ENCODE measurements at regions not wholly inside any gene's neighbourhood (a gene's known extent, or its start where the extent isn't known, plus 50 kb on each side); places are given as distances from the start of the nearest gene placed in this dataset.

DNA sequence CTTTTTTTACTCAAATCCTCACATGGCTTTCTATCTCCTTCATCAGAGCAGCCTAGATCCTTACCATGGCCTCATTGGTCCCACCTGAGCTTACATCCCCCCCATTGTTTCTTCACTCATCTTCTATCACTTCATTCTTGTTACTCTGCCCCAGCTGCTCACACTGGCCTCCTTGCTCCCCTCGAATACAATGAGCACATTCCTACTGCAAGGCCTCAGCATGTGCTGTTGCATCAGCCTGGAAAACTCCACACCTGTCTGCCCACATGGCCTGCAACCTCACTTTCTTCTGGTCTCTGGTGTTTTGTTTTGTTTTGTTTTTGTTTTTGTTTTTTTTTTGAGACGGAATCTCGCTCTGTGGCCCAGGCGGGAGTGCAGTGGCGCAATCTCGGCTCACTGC lies 212.6 kb downstream of the TBX18 start:
- H3K18ac ChIP-seq (ENCODE audit: low read length): no peak overlapping the region
- no peak overlapping the region for H3K4me3 ChIP-seq (ENCODE audit: low read depth, low read length)
- H3K4me2 ChIP-seq (ENCODE audit: low read length): no peak overlapping the region
- DNase-seq: no peak
- H4K8ac ChIP-seq (ENCODE audit: low read depth, low read length): no peak overlapping the region
- H3K79me2 ChIP-seq (ENCODE audit: control insufficient read depth, insufficient read depth, low read length, poor library complexity): no peaks in the 10 kb centered on the region
- no peak overlapping the region for H3K4ac ChIP-seq (ENCODE audit: low read depth, low read length)
- H3K27ac ChIP-seq (ENCODE audit: low read depth, low read length): no peak overlapping the region
- no peaks in the 10 kb centered on the region for H3K4me1 ChIP-seq (ENCODE audit: control insufficient read depth in 1 of 2, insufficient read depth in 2 of 2, low read length in 2 of 2)
- no CpG with 5 or more reads among the region's 6 CpGs for WGBS (ENCODE audit: extremely low coverage, insufficient coverage, insufficient read length)
- no peak overlapping the region for H2BK120ac ChIP-seq (ENCODE audit: insufficient read depth, low read length, poor library complexity)
- H3K27me3 ChIP-seq (ENCODE audit: insufficient read depth, low read length): no peaks in the 10 kb centered on the region
- no peak overlapping the region for H3K23ac ChIP-seq (ENCODE audit: low read length)
- H2AFZ ChIP-seq (ENCODE audit: insufficient read depth, low read length, poor library complexity): no peak overlapping the region
- H3K36me3 ChIP-seq (ENCODE audit: control insufficient read depth in 1 of 2, insufficient read depth in 2 of 2, low read length in 2 of 2): no peaks in the 10 kb centered on the region
- no peak overlapping the region for H4K12ac ChIP-seq (ENCODE audit: low read depth, low read length)
- no peaks in the 10 kb centered on the region for H3K79me1 ChIP-seq (ENCODE audit: low read length)
- no peak overlapping the region for H2AK5ac ChIP-seq (ENCODE audit: low read length)
- no peak overlapping the region for H3K9ac ChIP-seq (ENCODE audit: low read length)
- H2BK12ac ChIP-seq (ENCODE audit: low read length): no peak overlapping the region
- no peak overlapping the region for H2BK5ac ChIP-seq (ENCODE audit: low read depth, low read length, poor library complexity)
- no peaks in the 10 kb centered on the region for H3K9me3 ChIP-seq (ENCODE audit: insufficient read depth, low read depth, low read length)
- no peak overlapping the region for H3K14ac ChIP-seq (ENCODE audit: low read length)
- H4K91ac ChIP-seq (ENCODE audit: low read depth, low read length): no peak overlapping the region

- Histone ChIP-seq H3K9ac (ENCODE audit: low read length) (no peak overlapping the region), H3K36me3 (ENCODE audit: control insufficient read depth in 1 of 2, insufficient read depth in 2 of 2, low read length in 2 of 2) (no peaks in the 10 kb centered on the region), H2BK5ac (ENCODE audit: low read depth, low read length, poor library complexity) (no peak overlapping the region), H3K27me3 (ENCODE audit: insufficient read depth, low read length) (no peaks in the 10 kb centered on the region), H3K79me1 (ENCODE audit: low read length) (no peaks in the 10 kb centered on the region), H3K27ac (ENCODE audit: low read depth, low read length) (no peak overlapping the region), H3K23ac (ENCODE audit: low read length) (no peak overlapping the region), H3K9me3 (ENCODE audit: insufficient read depth, low read depth, low read length) (no peaks in the 10 kb centered on the region), H2BK12ac (ENCODE audit: low read length) (no peak overlapping the region), H4K91ac (ENCODE audit: low read depth, low read length) (no peak overlapping the region), H3K14ac (ENCODE audit: low read length) (no peak overlapping the region), H3K4me3 (ENCODE audit: low read depth, low read length) (no peak overlapping the region), H3K18ac (ENCODE audit: low read length) (no peak overlapping the region), H2AK5ac (ENCODE audit: low read length) (no peak overlapping the region), H4K8ac (ENCODE audit: low read depth, low read length) (no peak overlapping the region), H2BK120ac (ENCODE audit: insufficient read depth, low read length, poor library complexity) (no peak overlapping the region), H3K79me2 (ENCODE audit: control insufficient read depth, insufficient read depth, low read length, poor library complexity) (no peaks in the 10 kb centered on the region), H3K4me2 (ENCODE audit: low read length) (no peak overlapping the region), H2AFZ (ENCODE audit: insufficient read depth, low read length, poor library complexity) (no peak overlapping the region), H3K4me1 (ENCODE audit: control insufficient read depth in 1 of 2, insufficient read depth in 2 of 2, low read length in 2 of 2) (no peaks in the 10 kb centered on the region), H3K4ac (ENCODE audit: low read depth, low read length) (no peak overlapping the region), H4K12ac (ENCODE audit: low read depth, low read length) (no peak overlapping the region)
- no CpG with 5 or more reads among the region's 4 CpGs for WGBS (ENCODE audit: extremely low coverage, insufficient coverage, insufficient read length)
- DNase-seq: no peak
These were observed 214.5 kb downstream of the TBX18 start for GRCh38 chr6:84549917-84550316.

DNA sequence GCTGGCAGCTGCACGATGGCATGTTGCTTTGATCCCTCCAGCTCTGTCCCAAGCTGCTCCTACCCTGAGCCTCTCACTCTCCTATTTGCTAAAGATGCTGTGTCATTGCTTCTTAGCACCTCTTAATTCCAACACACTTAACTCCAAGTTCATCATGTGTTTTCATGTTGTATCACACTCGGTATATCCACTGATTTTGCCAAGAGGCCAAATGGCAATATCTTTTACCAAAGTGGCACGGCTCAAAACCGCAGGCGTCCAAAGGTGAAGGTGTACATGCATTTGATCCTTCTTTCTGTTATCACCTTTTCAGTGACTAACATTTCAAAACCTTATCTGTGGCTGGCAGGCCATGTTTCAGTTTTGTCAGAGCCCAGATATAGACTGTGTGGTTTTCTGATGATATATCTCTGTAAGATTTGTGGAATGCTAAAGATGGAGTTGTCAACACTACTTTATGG lies 217.0 kb downstream of the TBX18 start:
- H3K4me3 ChIP-seq (ENCODE audit: low read depth, low read length): no peak overlapping the region

DNA sequence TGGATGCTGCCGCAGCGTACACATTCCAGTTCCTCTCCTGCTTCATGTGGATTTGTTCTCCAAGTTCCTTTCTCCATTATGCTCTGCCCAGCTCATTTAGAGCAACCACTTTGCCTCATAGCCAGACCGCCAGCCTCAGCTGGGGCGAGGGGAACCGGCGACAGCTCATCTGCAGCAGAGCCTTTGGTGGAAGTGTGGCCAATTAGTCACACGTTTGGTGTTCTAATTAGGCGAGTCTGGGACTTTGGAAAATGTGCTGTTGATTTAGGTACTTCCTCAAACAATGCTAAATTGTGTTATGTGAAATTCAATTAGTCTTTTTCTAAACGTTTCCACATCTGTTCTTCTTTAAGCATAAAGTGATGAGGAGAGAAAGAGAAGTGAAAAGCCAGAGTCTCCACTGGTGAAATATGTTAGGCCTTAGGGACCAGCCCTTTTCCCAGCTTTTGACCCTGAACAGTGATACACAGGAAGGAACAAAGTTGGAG lies 217.9 kb downstream of the TBX18 start:
- no peak overlapping the region for H2AK5ac ChIP-seq (ENCODE audit: low read length)
- no peaks in the 10 kb centered on the region for H3K27me3 ChIP-seq (ENCODE audit: insufficient read depth, low read length)
- no peak overlapping the region for H4K8ac ChIP-seq (ENCODE audit: low read depth, low read length)
- no peaks in the 10 kb centered on the region for H3K79me2 ChIP-seq (ENCODE audit: control insufficient read depth, insufficient read depth, low read length, poor library complexity)
- no peak overlapping the region for H2BK5ac ChIP-seq (ENCODE audit: low read depth, low read length, poor library complexity)
- no peak for DNase-seq
- H3K4me2 ChIP-seq (ENCODE audit: low read length): no peak overlapping the region
- H3K9me3 ChIP-seq (ENCODE audit: insufficient read depth, low read depth, low read length): no peaks in the 10 kb centered on the region
- no peaks in the 10 kb centered on the region for H3K4me1 ChIP-seq (ENCODE audit: control insufficient read depth in 1 of 2, insufficient read depth in 2 of 2, low read length in 2 of 2)
- no peaks in the 10 kb centered on the region for H3K36me3 ChIP-seq (ENCODE audit: control insufficient read depth in 1 of 2, insufficient read depth in 2 of 2, low read length in 2 of 2)
- no peaks in the 10 kb centered on the region for H3K79me1 ChIP-seq (ENCODE audit: low read length)
- H2AFZ ChIP-seq (ENCODE audit: insufficient read depth, low read length, poor library complexity): no peak overlapping the region
- no CpG with 5 or more reads among the region's 9 CpGs for WGBS (ENCODE audit: extremely low coverage, insufficient coverage, insufficient read length)
- H3K23ac ChIP-seq (ENCODE audit: low read length): no peak overlapping the region
- no peak overlapping the region for H3K4ac ChIP-seq (ENCODE audit: low read depth, low read length)
- no peak overlapping the region for H2BK12ac ChIP-seq (ENCODE audit: low read length)
- no peak overlapping the region for H4K91ac ChIP-seq (ENCODE audit: low read depth, low read length)
- H2BK120ac ChIP-seq (ENCODE audit: insufficient read depth, low read length, poor library complexity): no peak overlapping the region
- no peak overlapping the region for H3K9ac ChIP-seq (ENCODE audit: low read length)
- H3K18ac ChIP-seq (ENCODE audit: low read length): no peak overlapping the region
- H4K12ac ChIP-seq (ENCODE audit: low read depth, low read length): no peak overlapping the region
- no peak overlapping the region for H3K14ac ChIP-seq (ENCODE audit: low read length)
- H3K4me3 ChIP-seq (ENCODE audit: low read depth, low read length): no peak overlapping the region
- no peak overlapping the region for H3K27ac ChIP-seq (ENCODE audit: low read depth, low read length)

More for the DNA sequence above, 217.0 kb downstream of the TBX18 start:
- Histone ChIP-seq H3K27me3 (ENCODE audit: insufficient read depth, low read length) (no peaks in the 10 kb centered on the region), H3K14ac (ENCODE audit: low read length) (no peak overlapping the region), H3K18ac (ENCODE audit: low read length) (no peak overlapping the region), H2AFZ (ENCODE audit: insufficient read depth, low read length, poor library complexity) (no peak overlapping the region), H2BK120ac (ENCODE audit: insufficient read depth, low read length, poor library complexity) (no peak overlapping the region), H2AK5ac (ENCODE audit: low read length) (no peak overlapping the region), H3K4ac (ENCODE audit: low read depth, low read length) (no peak overlapping the region), H3K79me1 (ENCODE audit: low read length) (no peaks in the 10 kb centered on the region), H3K4me2 (ENCODE audit: low read length) (no peak overlapping the region), H3K23ac (ENCODE audit: low read length) (no peak overlapping the region), H4K8ac (ENCODE audit: low read depth, low read length) (no peak overlapping the region), H2BK12ac (ENCODE audit: low read length) (no peak overlapping the region), H3K9ac (ENCODE audit: low read length) (no peak overlapping the region), H4K91ac (ENCODE audit: low read depth, low read length) (no peak overlapping the region), H3K36me3 (ENCODE audit: control insufficient read depth in 1 of 2, insufficient read depth in 2 of 2, low read length in 2 of 2) (no peaks in the 10 kb centered on the region), H3K79me2 (ENCODE audit: control insufficient read depth, insufficient read depth, low read length, poor library complexity) (no peaks in the 10 kb centered on the region), H2BK5ac (ENCODE audit: low read depth, low read length, poor library complexity) (no peak overlapping the region), H4K12ac (ENCODE audit: low read depth, low read length) (no peak overlapping the region), H3K4me1 (ENCODE audit: control insufficient read depth in 1 of 2, insufficient read depth in 2 of 2, low read length in 2 of 2) (no peaks in the 10 kb centered on the region), H3K9me3 (ENCODE audit: insufficient read depth, low read depth, low read length) (no peaks in the 10 kb centered on the region), H3K27ac (ENCODE audit: low read depth, low read length) (no peak overlapping the region)
- no CpG with 5 or more reads among the region's 5 CpGs for WGBS (ENCODE audit: extremely low coverage, insufficient coverage, insufficient read length)
- peak; percentile 38 to 50 for DNase-seq

Measured in trophoblast cell (in vitro differentiated cells and primary cell).